GM20431 (cell line): ENCODE measurements at regions not wholly inside any gene's neighbourhood (a gene's known extent, or its start where the extent isn't known, plus 50 kb on each side); places are given as distances from the start of the nearest gene placed in this dataset.
"Not testable (repeated sequence)": the region's sequence is repeated elsewhere in the genome, so short reads cannot be mapped to it uniquely, and the experiment has no call there.

Source experiments
- in situ Hi-C: fragments of 300-500 bp; cut with MseI, MboI; formaldehyde crosslinking; loops from one replicate; pipeline ENCODE4 v1.15.0; 2020; ENCODE audit warnings: low sequenced_read_pairs; ENCODE audit not compliant: unreplicated experiment

GRCh38 chr14:95597784-95598211 lies 62.9 kb downstream of the GLRX5 start:
- in situ Hi-C loops = no loop called here

GRCh38 chr14:95601650-95602049 lies 66.8 kb downstream of the GLRX5 start:
- in situ Hi-C loops = loop anchor here (25.0 kb wide), 1 partner anchor 186 kb away; no protein-coding TSS in a partner anchor

GRCh38 chr14:95603415-95603814 lies 68.6 kb downstream of the GLRX5 start:
- in situ Hi-C loops = loop anchor here (25.0 kb wide), 1 partner anchor 184 kb away; no protein-coding TSS in a partner anchor

- in situ Hi-C loops = loop anchor here (25.0 kb wide), 1 partner anchor 181 kb away; no protein-coding TSS in a partner anchor
Observed at GRCh38 chr14:95606266-95606665, 71.4 kb downstream of the GLRX5 start.

- in situ Hi-C loops = loop anchor here (25.0 kb wide), 1 partner anchor 179 kb away; no protein-coding TSS in a partner anchor
Observed at GRCh38 chr14:95608637-95609235, 73.9 kb downstream of the GLRX5 start.

- in situ Hi-C loops = loop anchor here (25.0 kb wide), 1 partner anchor 178 kb away; no protein-coding TSS in a partner anchor
Observed at GRCh38 chr14:95609398-95609990, 74.6 kb downstream of the GLRX5 start.

- in situ Hi-C loops = loop anchor here (25.0 kb wide), 1 partner anchor 176 kb away; no protein-coding TSS in a partner anchor
Observed at GRCh38 chr14:95611293-95611880, 74.8 kb upstream of the TCL1B start.

- in situ Hi-C loops = loop anchor here (25.0 kb wide), 1 partner anchor 173 kb away; no protein-coding TSS in a partner anchor
Observed at GRCh38 chr14:95614349-95614748, 71.9 kb upstream of the TCL1B start.

GRCh38 chr14:95616745-95617144 lies 69.5 kb upstream of the TCL1B start:
- in situ Hi-C loops = loop anchor here (25.0 kb wide), 1 partner anchor 171 kb away; no protein-coding TSS in a partner anchor

GRCh38 chr14:95619785-95620417 lies 66.3 kb upstream of the TCL1B start:
- in situ Hi-C loops = loop anchor here (25.0 kb wide), 1 partner anchor 167 kb away; no protein-coding TSS in a partner anchor

GRCh38 chr14:95620659-95621059 lies 65.6 kb upstream of the TCL1B start:
- in situ Hi-C loops = loop anchor here (25.0 kb wide), 1 partner anchor 167 kb away; no protein-coding TSS in a partner anchor

GRCh38 chr14:95623195-95623594 lies 63.0 kb upstream of the TCL1B start:
- in situ Hi-C loops = loop anchor here (25.0 kb wide), 1 partner anchor 164 kb away; no protein-coding TSS in a partner anchor

- in situ Hi-C loops = not testable (repeated sequence)
Observed at GRCh38 chr14:95625710-95626109, 60.5 kb upstream of the TCL1B start.

GRCh38 chr14:95635051-95635450 lies 51.2 kb upstream of the TCL1B start:
- in situ Hi-C loops = no loop called here
